GM12801 (cell line): ENCODE measurements at regions not wholly inside any gene's neighbourhood (a gene's known extent, or its start where the extent isn't known, plus 50 kb on each side); places are given as distances from the start of the nearest gene placed in this dataset.

Source experiments
- TF ChIP-seq, protein P1 (sequence below): IDR thresholded peaks from one replicate; pipeline ENCODE4 v1.5.1; 2011; ENCODE audit warnings: control low read depth; ENCODE audit not compliant: insufficient read length; ENCODE audit errors: extremely low read depth

DNA sequence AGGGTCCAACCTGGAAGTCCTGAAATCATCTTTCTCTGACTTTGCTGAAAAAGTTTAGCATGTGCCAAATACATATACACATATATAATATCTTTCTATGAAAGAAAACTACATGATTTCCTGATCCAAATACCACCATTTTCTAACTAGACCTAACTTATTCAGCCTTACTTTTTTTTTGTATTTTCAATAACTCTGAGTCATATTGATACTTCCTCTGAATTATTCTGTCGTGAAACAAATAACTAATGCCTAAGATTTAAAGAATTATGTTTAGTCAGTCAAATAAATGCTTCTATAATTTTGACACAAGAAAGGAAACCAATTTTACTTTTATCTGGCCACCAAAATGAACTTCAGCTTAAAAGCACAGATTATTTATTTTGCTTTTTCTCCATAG, 760.2 kb upstream of the GBE1 start:
- TF ChIP-seq, protein P1, sequence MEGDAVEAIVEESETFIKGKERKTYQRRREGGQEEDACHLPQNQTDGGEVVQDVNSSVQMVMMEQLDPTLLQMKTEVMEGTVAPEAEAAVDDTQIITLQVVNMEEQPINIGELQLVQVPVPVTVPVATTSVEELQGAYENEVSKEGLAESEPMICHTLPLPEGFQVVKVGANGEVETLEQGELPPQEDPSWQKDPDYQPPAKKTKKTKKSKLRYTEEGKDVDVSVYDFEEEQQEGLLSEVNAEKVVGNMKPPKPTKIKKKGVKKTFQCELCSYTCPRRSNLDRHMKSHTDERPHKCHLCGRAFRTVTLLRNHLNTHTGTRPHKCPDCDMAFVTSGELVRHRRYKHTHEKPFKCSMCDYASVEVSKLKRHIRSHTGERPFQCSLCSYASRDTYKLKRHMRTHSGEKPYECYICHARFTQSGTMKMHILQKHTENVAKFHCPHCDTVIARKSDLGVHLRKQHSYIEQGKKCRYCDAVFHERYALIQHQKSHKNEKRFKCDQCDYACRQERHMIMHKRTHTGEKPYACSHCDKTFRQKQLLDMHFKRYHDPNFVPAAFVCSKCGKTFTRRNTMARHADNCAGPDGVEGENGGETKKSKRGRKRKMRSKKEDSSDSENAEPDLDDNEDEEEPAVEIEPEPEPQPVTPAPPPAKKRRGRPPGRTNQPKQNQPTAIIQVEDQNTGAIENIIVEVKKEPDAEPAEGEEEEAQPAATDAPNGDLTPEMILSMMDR, result no peak

DNA sequence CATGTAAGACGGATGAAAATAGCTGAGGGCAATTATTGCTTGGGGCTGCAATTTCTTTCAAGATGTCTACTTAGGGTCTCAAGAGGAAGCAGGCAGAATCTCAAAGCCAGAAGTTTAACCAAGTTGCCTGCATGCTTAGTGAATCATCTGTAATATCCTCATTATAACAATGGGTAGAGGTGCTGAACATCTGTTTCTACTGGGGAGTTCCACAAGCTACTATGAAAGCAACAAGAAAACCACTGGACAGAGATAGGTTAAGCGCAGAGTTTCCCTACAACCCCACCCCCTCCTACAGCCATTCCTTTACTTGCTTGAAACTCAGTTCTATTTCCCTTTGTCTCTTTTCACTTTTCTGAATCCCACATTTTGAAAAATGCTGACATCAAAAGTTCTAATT, 759.4 kb upstream of the GBE1 start:
- TF ChIP-seq, protein P1, result no peak

DNA sequence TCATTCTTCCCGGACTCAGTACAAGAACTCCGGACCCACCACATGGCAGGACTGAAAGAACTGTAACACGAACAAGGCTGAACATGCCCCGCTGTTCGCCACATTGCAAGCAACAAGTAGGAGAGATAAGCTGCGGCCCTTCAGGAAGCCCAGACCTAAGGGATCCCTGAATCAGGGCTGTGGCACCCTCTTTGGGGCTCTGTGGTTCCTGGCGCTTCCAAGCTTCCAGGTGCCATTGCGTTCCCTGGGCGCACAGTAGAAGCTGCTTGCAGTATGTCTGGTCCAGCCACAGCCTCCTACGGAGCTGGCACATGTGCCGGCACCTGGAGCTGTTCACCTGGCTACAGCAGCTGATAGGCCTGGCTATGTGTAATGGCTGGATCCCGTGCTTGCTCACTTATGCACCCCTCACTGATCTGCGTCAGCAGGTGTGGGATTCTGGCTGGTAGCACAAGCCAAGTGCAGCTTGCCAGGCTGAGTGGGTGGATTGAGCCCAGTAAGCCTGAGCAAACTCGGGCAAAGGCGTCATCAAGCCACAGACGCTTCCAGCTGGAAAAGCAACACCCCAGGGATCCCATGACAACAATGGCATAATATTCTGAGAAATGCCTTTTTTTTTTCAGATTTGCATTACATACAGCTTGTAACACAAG, 748.6 kb upstream of the GBE1 start:
- TF ChIP-seq, protein P1, result no peak

DNA sequence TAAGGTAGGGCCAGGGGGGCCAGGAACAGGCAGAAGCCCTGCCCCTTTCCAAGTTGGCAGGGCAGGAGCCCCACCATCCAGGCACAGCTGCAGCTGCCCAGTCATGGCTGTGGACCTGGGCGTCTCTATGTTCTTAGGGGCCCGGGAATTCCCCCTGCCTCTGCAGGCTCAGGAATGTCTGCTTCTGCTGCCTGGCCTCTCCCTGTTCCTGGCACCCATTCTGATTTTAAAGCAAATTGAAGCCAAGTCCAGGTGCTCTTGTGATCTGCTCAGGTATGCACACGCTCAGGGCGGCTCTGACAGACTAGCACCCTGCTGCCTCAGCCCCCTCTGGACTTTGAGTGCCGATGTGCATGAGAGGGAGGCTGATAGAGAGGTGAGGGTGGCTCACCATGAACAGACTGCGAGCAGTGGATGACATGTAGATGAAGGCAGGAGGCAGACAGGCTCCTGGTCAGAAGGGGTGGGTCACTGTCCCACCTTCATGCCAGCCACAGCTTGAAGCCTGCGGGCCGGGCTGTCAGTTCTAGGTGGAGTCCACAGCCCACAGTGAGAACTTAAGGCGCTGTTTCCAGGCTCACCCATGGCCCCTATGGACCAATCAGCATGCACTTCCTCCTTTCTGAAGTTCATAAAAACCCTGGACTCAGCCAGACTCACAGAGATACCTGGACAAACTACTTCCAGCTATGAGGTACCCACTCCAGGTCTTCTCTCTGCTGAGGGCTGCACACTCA, 747.8 kb upstream of the GBE1 start:
- TF ChIP-seq, protein P1, result no peak

DNA sequence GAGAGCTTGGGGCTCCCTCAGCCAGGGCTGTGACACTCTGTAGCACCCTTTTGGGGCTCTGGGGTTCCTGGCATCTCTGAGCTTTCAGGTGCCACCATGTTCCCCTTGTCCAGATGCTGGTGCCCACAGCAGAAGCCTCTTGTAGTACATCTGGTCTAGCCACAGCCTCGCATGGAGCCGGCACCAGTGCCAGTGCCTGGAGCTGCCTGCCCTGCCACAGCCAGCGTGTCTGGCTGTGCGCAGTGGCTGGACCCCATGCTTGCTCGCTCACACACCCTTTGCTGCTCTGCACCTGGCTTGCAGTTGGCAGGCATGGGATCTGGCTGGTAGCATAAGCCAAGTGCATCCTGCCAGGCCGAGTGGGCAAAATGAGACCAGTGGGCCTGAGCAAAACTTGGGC, 744.8 kb upstream of the GBE1 start:
- TF ChIP-seq, protein P1, result no peak

DNA sequence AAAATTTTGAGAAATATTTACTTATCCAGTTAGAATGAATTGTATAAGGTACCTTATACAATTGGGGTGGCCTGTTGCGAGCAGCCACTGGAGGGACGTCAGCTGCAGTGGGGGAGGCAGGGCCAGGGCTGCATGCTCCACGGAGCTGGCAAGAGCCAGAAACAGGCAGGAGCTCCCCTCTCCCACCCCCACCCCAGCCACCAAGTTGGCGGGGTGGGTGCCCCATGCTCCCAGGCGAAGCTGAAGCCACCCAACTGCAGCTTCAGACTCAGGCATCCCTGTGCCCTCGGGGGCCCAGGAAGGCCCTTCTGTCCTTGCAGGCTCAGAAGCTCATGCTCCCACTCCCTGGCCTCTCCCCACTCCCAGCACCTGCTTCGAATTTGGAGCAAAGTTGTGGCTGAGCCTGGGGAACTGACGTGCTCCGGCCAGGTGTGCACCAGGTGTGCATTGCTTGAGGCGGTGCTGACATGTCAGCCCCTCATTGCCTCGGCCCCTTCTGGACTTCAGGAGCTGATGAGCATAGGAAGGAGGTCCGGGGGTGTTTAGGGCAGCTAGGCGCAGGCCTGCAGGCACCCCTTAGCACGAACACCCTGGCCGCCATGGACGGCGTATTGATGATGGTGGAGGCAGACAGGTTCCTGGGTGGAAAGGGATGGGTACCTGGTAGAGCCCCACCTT, 743.8 kb upstream of the GBE1 start:
- TF ChIP-seq, protein P1, result no peak

DNA sequence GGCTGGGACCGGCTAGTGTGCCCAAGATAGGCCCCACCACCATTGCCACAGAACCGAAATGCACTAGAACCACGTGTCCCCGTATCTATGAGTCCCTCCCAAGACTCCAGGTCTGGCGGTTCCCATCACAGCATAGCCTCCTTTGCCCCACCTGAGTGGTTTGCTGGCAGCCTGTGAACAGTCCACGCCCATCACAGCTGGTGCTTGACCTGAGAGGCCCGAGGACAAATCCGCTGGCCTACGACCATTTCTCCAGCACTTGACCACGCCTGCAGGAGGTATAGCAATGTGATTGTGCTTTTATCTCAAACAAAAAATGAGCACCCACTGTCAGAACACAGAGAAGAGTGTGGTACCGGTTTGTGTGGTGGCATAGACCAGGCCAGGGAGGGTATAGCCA, 736.7 kb upstream of the GBE1 start:
- TF ChIP-seq, protein P1, result no peak
